CD14-positive monocyte (primary cell): ENCODE measurements at regions not wholly inside any gene's neighbourhood (a gene's known extent, or its start where the extent isn't known, plus 50 kb on each side); places are given as distances from the start of the nearest gene placed in this dataset.

Experiments
- DNase-seq, 3 donors: peaks; one replicate each; pipeline ENCODE4 v3.0.0-alpha.2; 2011 to 2022
- H2AFZ ChIP-seq: 2 replicates; pipeline ENCODE4 v1.6.0; 2012; ENCODE audit warnings: mild to moderate bottlenecking, low read depth, low read length, inconsistent platforms; ENCODE audit not compliant: insufficient read depth, poor library complexity, severe bottlenecking
- H3K27ac ChIP-seq, 2 donors: 1 replicate in 1 of 2; 2 replicates in 1 of 2; pipeline ENCODE4 v1.5.1; 2012 to 2013; ENCODE audit warnings: low read length in 2 of 2, control low read depth in 1 of 2, inconsistent platforms in 1 of 2, low read depth in 1 of 2, mild to moderate bottlenecking in 1 of 2
- H3K27me3 ChIP-seq, 2 donors: one replicate each; pipeline versions ENCODE4 v1.6.0 to v1.6.1; 2011 to 2013; ENCODE audit warnings: low read length in 2 of 2; ENCODE audit not compliant: control insufficient read depth in 2 of 2, insufficient read depth in 2 of 2
- H3K36me3 ChIP-seq, 2 donors: replicated peaks in 1 of 2; 1 replicate in 1 of 2; 2 replicates in 1 of 2; pipeline versions ENCODE4 v1.5.1 to v1.6.1; 2012 to 2013; ENCODE audit warnings: low read length in 2 of 2, control low read depth in 1 of 2, inconsistent platforms in 1 of 2, mild to moderate bottlenecking in 1 of 2; ENCODE audit not compliant: insufficient read depth in 2 of 2, control insufficient read depth in 1 of 2
- H3K4me1 ChIP-seq, 2 donors: 1 replicate in 1 of 2; 2 replicates in 1 of 2; pipeline versions ENCODE4 v1.5.1 to v1.6.1; 2012 to 2013; ENCODE audit warnings: low read length in 2 of 2, control low read depth in 1 of 2, inconsistent platforms in 1 of 2, mild to moderate bottlenecking in 1 of 2, moderate library complexity in 1 of 2; ENCODE audit not compliant: insufficient read depth in 2 of 2, control insufficient read depth in 1 of 2
- H3K4me2 ChIP-seq: replicated peaks from 2 replicates; pipeline ENCODE3; 2012; ENCODE audit warnings: low read length, moderate library complexity, mild to moderate bottlenecking; ENCODE audit not compliant: poor library complexity, severe bottlenecking; ENCODE audit errors: extremely low read depth
- H3K4me3 ChIP-seq, 3 experiments: fragments of 200-600 bp in 1 of 3; sonication (generic) in 1 of 3; replicated peaks in 1 of 3; 1 replicate in 2 of 3; 2 replicates in 1 of 3; pipeline ENCODE4 v1.5.1; 2011 to 2013; ENCODE audit warnings: low read length in 3 of 3, mild to moderate bottlenecking in 3 of 3, control low read depth in 2 of 3, low read depth in 2 of 3, inconsistent platforms in 1 of 3, moderate library complexity in 1 of 3
- H3K79me2 ChIP-seq: 2 replicates; pipeline ENCODE4 v1.6.0; 2012; ENCODE audit warnings: mild to moderate bottlenecking, control low read depth, inconsistent platforms, low read length, moderate library complexity; ENCODE audit not compliant: insufficient read depth
- H3K9ac ChIP-seq: 2 replicates; pipeline ENCODE4 v1.6.0; 2017; ENCODE audit warnings: low read length, mild to moderate bottlenecking; ENCODE audit not compliant: insufficient read depth, poor library complexity, severe bottlenecking
- H3K9me3 ChIP-seq, 2 donors: replicated peaks in 1 of 2; 1 replicate in 1 of 2; 2 replicates in 1 of 2; pipeline versions ENCODE4 v1.5.1 to v1.6.1; 2012 to 2013; ENCODE audit warnings: low read length in 2 of 2, control low read depth in 1 of 2; ENCODE audit not compliant: control insufficient read depth in 1 of 2, insufficient read depth in 1 of 2
- H4K20me1 ChIP-seq: 2 replicates; pipeline ENCODE4 v1.6.0; 2012; ENCODE audit warnings: mild to moderate bottlenecking, low read length, control low read depth, moderate library complexity; ENCODE audit not compliant: insufficient read depth
- H3K27ac Mint-ChIP-seq, 7 donors: one replicate each; pipeline ENCODE4 v1.8.0; 2020; ENCODE audit warnings: mild to moderate bottlenecking in 7 of 7, mixed read lengths in 7 of 7, moderate library complexity in 6 of 7, inconsistent platforms in 2 of 7
- H3K27me3 Mint-ChIP-seq, 3 donors: one replicate each; pipeline ENCODE4 v1.8.0; 2021 to 2022; ENCODE audit warnings: low read depth in 3 of 3, mild to moderate bottlenecking in 3 of 3, mixed read lengths in 3 of 3, moderate library complexity in 3 of 3, inconsistent platforms in 1 of 3
- H3K36me3 Mint-ChIP-seq, 2 donors: one replicate each; pipeline ENCODE4 v1.8.0; 2020; ENCODE audit warnings: mixed read lengths in 2 of 2, inconsistent platforms in 1 of 2, mild to moderate bottlenecking in 1 of 2
- H3K4me1 Mint-ChIP-seq: one replicate; pipeline ENCODE4 v1.8.0; 2020; ENCODE audit warnings: mild to moderate bottlenecking, mixed read lengths
- H3K4me3 Mint-ChIP-seq, 2 donors: one replicate each; pipeline ENCODE4 v1.8.0; 2020; ENCODE audit warnings: mild to moderate bottlenecking in 2 of 2, mixed read lengths in 2 of 2, moderate library complexity in 1 of 2
- H3K9me3 Mint-ChIP-seq, 7 donors: one replicate each; pipeline ENCODE4 v1.8.0; 2020 to 2022; ENCODE audit warnings: mixed read lengths in 7 of 7, mild to moderate bottlenecking in 6 of 7, moderate library complexity in 6 of 7, inconsistent platforms in 2 of 7
- CTCF ChIP-seq: fragments of 200-600 bp; IDR thresholded peaks from one replicate; pipeline ENCODE4 v1.8.0; 2022; ENCODE audit warnings: antibody characterized with exemption, mild to moderate bottlenecking
- WGBS: methylation state at CpG from one replicate; pipeline ENCODE4 v1.1.5; 2013; ENCODE audit warnings: missing lambda C conversion rate; ENCODE audit not compliant: insufficient coverage; 5-methylcytosine and 5-hydroxymethylcytosine counted together
- intact Hi-C, 2 donors: fragments of 100-400 bp; cut with micrococcal nuclease; formaldehyde crosslinking; loops; one replicate each; pipeline versions ENCODE4 v1.15.0 to v1.15.1; 2023

GRCh38 chr18:34591920-34592444 is 118.1 kb upstream of the DTNA start:
- 100% methylated on average over 2 of the region's 2 CpGs for WGBS

GRCh38 chr18:34592481-34592880 is 117.6 kb upstream of the DTNA start:
- Mint-ChIP-seq H3K4me1 (no peaks in the 10 kb centered on the region), H3K9me3 (peaks cover 0 to 2% (median 0%) of the 10 kb centered on the region in 7 donors), H3K27me3 (peaks cover 4 to 7% (median 6%) of the 10 kb centered on the region in 3 donors), H3K27ac (no peak overlapping the region), H3K4me3 (no peak overlapping the region), H3K36me3 (no peaks in the 10 kb centered on the region)
- Histone ChIP-seq H3K27ac (no peak overlapping the region), H3K36me3 (no peaks in the 10 kb centered on the region), H3K4me1 (no peaks in the 10 kb centered on the region), H3K9ac (no peak overlapping the region), H3K27me3 (no peaks in the 10 kb centered on the region), H4K20me1 (no peaks in the 10 kb centered on the region), H2AFZ (no peak overlapping the region), H3K4me3 (no peak overlapping the region), H3K4me2 (no peak overlapping the region), H3K9me3 (no peaks in the 10 kb centered on the region), H3K79me2 (no peaks in the 10 kb centered on the region)
- intact Hi-C loops: no loop called here
- 42% methylated on average over 2 of the region's 3 CpGs for WGBS
- DNase-seq: no peak
- no peak for TF ChIP-seq CTCF

More at GRCh38 chr18:34591920-34592444, 118.1 kb upstream of the DTNA start:
- Histone ChIP-seq H3K9me3 (no peaks in the 10 kb centered on the region), H3K4me2 (no peak overlapping the region), H3K79me2 (no peaks in the 10 kb centered on the region), H4K20me1 (no peaks in the 10 kb centered on the region), H3K4me1 (no peaks in the 10 kb centered on the region), H3K27me3 (no peaks in the 10 kb centered on the region), H3K4me3 (no peak overlapping the region), H3K9ac (no peak overlapping the region), H2AFZ (no peak overlapping the region), H3K27ac (no peak overlapping the region), H3K36me3 (no peaks in the 10 kb centered on the region)
- Mint-ChIP-seq H3K36me3 (no peaks in the 10 kb centered on the region), H3K9me3 (peaks cover 0 to 1% (median 0%) of the 10 kb centered on the region in 7 donors), H3K4me3 (no peak overlapping the region), H3K27me3 (peaks cover 4 to 7% (median 6%) of the 10 kb centered on the region in 3 donors), H3K4me1 (no peaks in the 10 kb centered on the region), H3K27ac (no peak overlapping the region)
- DNase-seq: no peak
- TF ChIP-seq CTCF: no peak
- intact Hi-C loops: no loop called here
